ENCODE measurements at regions not wholly inside any gene's neighbourhood (a gene's known extent, or its start where the extent isn't known, plus 50 kb on each side); places are given as distances from the start of the nearest gene placed in this dataset.

- TF ChIP-seq BCL3 (CRISPR knock-in tag; IDR thresholded peaks at IDR 0.05) (no peak), BCLAF1 (IDR thresholded peaks at IDR 0.05) (no peak), PCBP2 (optimal IDR thresholded peaks at IDR 0.05; ENCODE audit: low read depth, low read length, poor library complexity, severe bottlenecking) (no peak), POLR2AphosphoS5 (IDR thresholded peaks at IDR 0.05; ENCODE audit: low read depth, low read length) (no peak), ZBTB1 (CRISPR knock-in tag; IDR thresholded peaks at IDR 0.05; ENCODE audit: borderline replicate concordance) (no peak), RAD21 (CRISPR knock-in tag; IDR thresholded peaks at IDR 0.05) (no peak), RXRA (CRISPR knock-in tag; IDR thresholded peaks at IDR 0.05) (no peak), CTCF (CRISPR knock-in tag; IDR thresholded peaks at IDR 0.05) (no peak), XRCC5 (optimal IDR thresholded peaks at IDR 0.05; ENCODE audit: low read length) (no peak), MAZ (IDR thresholded peaks at IDR 0.05; ENCODE audit: borderline replicate concordance, low read depth, low read length) (no peak), MAZ (CRISPR knock-in tag; IDR thresholded peaks at IDR 0.05; ENCODE audit: low read depth) (no peak), PBX3 (CRISPR knock-in tag; IDR thresholded peaks at IDR 0.05; ENCODE audit: borderline replicate concordance) (no peak)
These were observed 163.4 kb downstream of the LAT start for GRCh38 chr16:29148131-29148691.

Measured in HepG2 (cell line).